Suprapubic skin (tissue), 4 donors: ENCODE measurements at regions not wholly inside any gene's neighbourhood (a gene's known extent, or its start where the extent isn't known, plus 50 kb on each side); places are given as distances from the start of the nearest gene placed in this dataset.

Experiments
- EP300 ChIP-seq: sonication (generic); formaldehyde crosslinking; IDR thresholded peaks from one replicate; pipeline ENCODE4 v1.6.1; 2017; ENCODE audit warnings: antibody characterized with exemption
- POLR2AphosphoS5 ChIP-seq, 3 donors: sonication (generic); formaldehyde crosslinking; IDR thresholded peaks; one replicate each; pipeline ENCODE4 v1.6.1; 2017; ENCODE audit warnings: antibody characterized with exemption in 3 of 3
- TF ChIP-seq, protein P1 (sequence below), 2 donors: fragments of 200-600 bp in 1 of 2; fragments of 450-650 bp in 1 of 2; sonication (generic) in 1 of 2; IDR thresholded peaks; one replicate each; pipeline ENCODE4 v1.5.1; 2016 to 2019; ENCODE audit warnings: antibody characterized with exemption in 2 of 2, mild to moderate bottlenecking in 1 of 2, moderate library complexity in 1 of 2

DNA sequence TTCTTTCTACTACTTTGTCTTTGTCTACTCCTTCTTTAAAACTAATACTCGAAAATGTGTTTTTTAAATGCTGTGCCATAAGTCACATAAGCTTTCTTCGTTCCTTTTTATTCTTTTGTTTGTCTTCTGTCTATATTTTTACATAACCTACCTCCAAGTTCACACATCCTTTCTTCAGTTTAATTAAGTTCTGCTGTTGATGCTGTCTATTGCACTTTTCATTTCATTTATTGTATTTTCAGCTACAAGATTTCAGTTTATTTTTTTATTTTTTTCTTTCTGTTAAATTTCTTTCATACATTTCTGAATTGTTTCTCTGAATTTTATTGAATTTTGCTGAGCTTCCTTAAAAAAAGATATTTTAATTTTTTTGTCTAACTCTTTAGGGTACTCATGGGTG, 878.2 kb downstream of the MAT2B start:
- TF ChIP-seq, protein P1, sequence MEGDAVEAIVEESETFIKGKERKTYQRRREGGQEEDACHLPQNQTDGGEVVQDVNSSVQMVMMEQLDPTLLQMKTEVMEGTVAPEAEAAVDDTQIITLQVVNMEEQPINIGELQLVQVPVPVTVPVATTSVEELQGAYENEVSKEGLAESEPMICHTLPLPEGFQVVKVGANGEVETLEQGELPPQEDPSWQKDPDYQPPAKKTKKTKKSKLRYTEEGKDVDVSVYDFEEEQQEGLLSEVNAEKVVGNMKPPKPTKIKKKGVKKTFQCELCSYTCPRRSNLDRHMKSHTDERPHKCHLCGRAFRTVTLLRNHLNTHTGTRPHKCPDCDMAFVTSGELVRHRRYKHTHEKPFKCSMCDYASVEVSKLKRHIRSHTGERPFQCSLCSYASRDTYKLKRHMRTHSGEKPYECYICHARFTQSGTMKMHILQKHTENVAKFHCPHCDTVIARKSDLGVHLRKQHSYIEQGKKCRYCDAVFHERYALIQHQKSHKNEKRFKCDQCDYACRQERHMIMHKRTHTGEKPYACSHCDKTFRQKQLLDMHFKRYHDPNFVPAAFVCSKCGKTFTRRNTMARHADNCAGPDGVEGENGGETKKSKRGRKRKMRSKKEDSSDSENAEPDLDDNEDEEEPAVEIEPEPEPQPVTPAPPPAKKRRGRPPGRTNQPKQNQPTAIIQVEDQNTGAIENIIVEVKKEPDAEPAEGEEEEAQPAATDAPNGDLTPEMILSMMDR (IDR thresholded peaks at IDR 0.05) = no peak
- no peak for TF ChIP-seq POLR2AphosphoS5 (IDR thresholded peaks at IDR 0.05)
- no peak for TF ChIP-seq EP300
